K562 (cell line): ENCODE measurements at regions not wholly inside any gene's neighbourhood (a gene's known extent, or its start where the extent isn't known, plus 50 kb on each side); places are given as distances from the start of the nearest gene placed in this dataset.

Source experiments
- ATAC-seq: fragments of 200-7000 bp; cut with Tn5 transposase; 3 replicates; pipeline ENCODE4 v1.9.1; 2020; ENCODE audit warnings: moderate library complexity
- BruUV-seq: library from RNA; stranded (reverse); fragments of 400-500 nt; replicated peaks from 2 replicates; lab custom pipeline; 2021; lab: Mats Ljungman, UMichigan
- CTCF ChIA-PET: fragments of 300-600 bp; formaldehyde crosslinking; extraction: SDS; loops from one replicate; lab custom pipeline; 2021; ENCODE audit warnings: low intra/inter-chr PET ratio; lab: Yijun Ruan, JAX
- POLR2A ChIA-PET: fragments of 300-600, 350-650 bp; sonication (Branson Sonifier 250); formaldehyde crosslinking; extraction: SDS; loops from one replicate; lab custom pipeline; 2021; ENCODE audit warnings: antibody characterized with exemption, inconsistent platforms; lab: Yijun Ruan, JAX
- DNase-seq, 4 experiments: peaks; one replicate each; pipeline versions ENCODE4 v3.0.0 to v3.0.0-alpha.2; 2011 to 2018; ENCODE audit warnings: low spot score in 3 of 4, mixed read lengths in 3 of 4; ENCODE audit errors: extremely low read depth in 1 of 4
- FAIRE-seq: peaks from 2 replicates; lab custom pipeline; 2011; peaks lifted over from hg19 to GRCh38; lab: Jason Lieb, UNC
- H2AFZ ChIP-seq: 2 replicates; pipeline ENCODE4 v1.6.0; 2011; ENCODE audit warnings: low read depth, low read length, control low read depth, inconsistent platforms
- H3K27ac ChIP-seq: fragments of 200-600 bp; 3 replicates; pipeline ENCODE4 v1.8.0; 2011; ENCODE audit warnings: low read depth, mild to moderate bottlenecking, control low read depth, inconsistent platforms, low read length, moderate library complexity, mixed read lengths; ENCODE audit errors: extremely low read depth
- H3K27me3 ChIP-seq, 2 experiments: fragments of 300-600 bp in 1 of 2; 2 replicates in 1 of 2; 3 replicates in 1 of 2; pipeline versions ENCODE4 v1.6.0 to v1.8.0; 2011; ENCODE audit warnings: inconsistent platforms in 2 of 2, low read length in 2 of 2, mild to moderate bottlenecking in 1 of 2, mixed read lengths in 1 of 2, moderate library complexity in 1 of 2; ENCODE audit not compliant: control insufficient read depth in 2 of 2, insufficient read depth in 2 of 2
- H3K36me3 ChIP-seq: fragments of 300-600 bp; 3 replicates; pipeline ENCODE4 v1.8.0; 2011; ENCODE audit warnings: mild to moderate bottlenecking, low read length, inconsistent platforms; ENCODE audit not compliant: control insufficient read depth, insufficient read depth
- H3K4me1 ChIP-seq, 2 experiments: fragments of 200-600 bp in 1 of 2; replicated peaks in 1 of 2; 2 replicates in 1 of 2; 3 replicates in 1 of 2; pipeline versions ENCODE4 v1.5.1 to v1.8.0; 2011; ENCODE audit warnings: inconsistent platforms in 2 of 2, low read length in 2 of 2, mild to moderate bottlenecking in 1 of 2, mixed read lengths in 1 of 2, moderate library complexity in 1 of 2; ENCODE audit not compliant: control insufficient read depth in 2 of 2, insufficient read depth in 2 of 2
- H3K4me2 ChIP-seq: 2 replicates; pipeline ENCODE4 v1.6.1; 2011; ENCODE audit warnings: low read length, control low read depth, inconsistent platforms, mixed read lengths; ENCODE audit not compliant: insufficient read depth
- H3K4me3 ChIP-seq: fragments of 200-600 bp; sonication (generic), shearing (Covaris generic); 2 replicates; pipeline ENCODE4 v1.5.1; 2016; ENCODE audit warnings: control low read depth, inconsistent platforms
- H3K79me2 ChIP-seq: fragments of 200-600 bp; 3 replicates; pipeline ENCODE4 v1.8.0; 2011; ENCODE audit warnings: low read length, inconsistent platforms; ENCODE audit not compliant: control insufficient read depth, insufficient read depth
- H3K9ac ChIP-seq, 2 experiments: 2 replicates each; pipeline versions ENCODE4 v1.6.0 to v1.6.1; 2011; ENCODE audit warnings: low read depth in 2 of 2, low read length in 2 of 2, control low read depth in 1 of 2, inconsistent platforms in 1 of 2, mild to moderate bottlenecking in 1 of 2, mixed read lengths in 1 of 2; ENCODE audit not compliant: insufficient read depth in 1 of 2
- H3K9me1 ChIP-seq: one replicate; pipeline ENCODE4 v1.6.0; 2011; ENCODE audit warnings: inconsistent platforms, mild to moderate bottlenecking, low read length, moderate library complexity; ENCODE audit not compliant: control insufficient read depth, insufficient read depth
- H3K9me3 ChIP-seq: replicated peaks from 2 replicates; pipeline ENCODE4 v1.5.1; 2011; ENCODE audit warnings: low read depth, low read length, inconsistent platforms; ENCODE audit not compliant: control insufficient read depth, insufficient read depth
- H4K20me1 ChIP-seq: replicated peaks from 2 replicates; pipeline ENCODE4 v1.6.1; 2011; ENCODE audit warnings: low read length, inconsistent platforms, mixed read lengths; ENCODE audit not compliant: control insufficient read depth, insufficient read depth
- CCNT2 ChIP-seq: IDR thresholded peaks from 2 replicates; pipeline ENCODE4 v1.6.1; 2011; ENCODE audit warnings: borderline replicate concordance, low read depth, mild to moderate bottlenecking, moderate library complexity, mixed read lengths, low read length; ENCODE audit not compliant: insufficient read length; ENCODE audit errors: extremely low read depth
- NCOA2 ChIP-seq, 2 experiments: fragments of 450-650 bp; IDR thresholded peaks; 2 replicates each; pipeline ENCODE4 v1.6.1; 2018; ENCODE audit warnings: mild to moderate bottlenecking in 2 of 2, moderate library complexity in 1 of 2; ENCODE audit not compliant: partially characterized antibody in 2 of 2
- POLR2A ChIP-seq: fragments of 450-650 bp; conservative IDR thresholded peaks from 2 replicates; pipeline ENCODE4 v1.6.1; 2016
- POLR3A ChIP-seq: IDR thresholded peaks from 2 replicates; pipeline ENCODE4 v1.6.1; 2011; ENCODE audit warnings: borderline replicate concordance, mild to moderate bottlenecking, moderate library complexity; ENCODE audit not compliant: insufficient read length, insufficient read depth; ENCODE audit errors: extremely low read depth
- SIRT6 ChIP-seq: IDR thresholded peaks from one replicate; pipeline ENCODE4 v1.6.1; 2012; ENCODE audit warnings: low read depth, mild to moderate bottlenecking, control low read depth, inconsistent platforms, low read length, moderate library complexity
- ZNF140 ChIP-seq: fragments of 250-450 bp; sonication (Bioruptor Pico); IDR thresholded peaks from 2 replicates; pipeline ENCODE4 v1.8.0; 2021; ENCODE audit warnings: moderate library complexity, mild to moderate bottlenecking, inconsistent platforms
- WGBS: fragments of 100-300 bp; shearing (Covaris generic); methylation state at CpG from one replicate; pipeline ENCODE4 v1.1.6; 2016; ENCODE audit warnings: low coverage, mixed read lengths; ENCODE audit not compliant: insufficient coverage; ENCODE audit errors: missing lambda C conversion rate; 5-methylcytosine and 5-hydroxymethylcytosine counted together
- in situ Hi-C: fragments of 300-500 bp; cut with MboI; formaldehyde crosslinking; loops from 4 replicates; pipeline ENCODE4 v1.15.0; 2018; ENCODE audit warnings: inconsistent platforms, mixed read lengths
- intact Hi-C: fragments of 100-400 bp; cut with micrococcal nuclease; formaldehyde crosslinking; loops from 2 replicates; pipeline ENCODE4 v1.14.2; 2022

GRCh38 chr1:90335558-90335957, 340.6 kb downstream of the ZNF326 start (continued):
- no peak for TF ChIP-seq SIRT6

DNA sequence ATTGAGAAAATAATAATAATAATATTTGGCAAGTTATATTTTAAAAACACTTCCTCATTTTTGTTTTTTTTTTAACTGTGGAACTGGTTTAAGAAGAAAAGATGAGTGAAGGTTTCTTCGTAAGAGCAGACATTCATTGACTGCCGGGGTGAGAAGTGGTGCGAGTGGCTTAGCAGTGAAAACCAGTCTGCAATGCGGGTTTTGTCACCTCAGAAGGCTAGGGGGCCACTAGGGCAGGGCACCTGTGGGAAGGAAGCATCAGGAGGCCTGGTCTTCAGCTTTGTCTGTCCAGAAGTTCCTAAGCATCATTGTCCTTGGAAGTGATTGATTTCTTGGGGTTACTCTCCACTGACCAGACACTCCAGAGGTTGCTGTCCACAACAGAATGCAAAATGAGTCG, 339.2 kb downstream of the ZNF326 start:
- 2% methylated on average over 5 of the region's 5 CpGs for WGBS
- Histone ChIP-seq H3K27me3 (no peaks in the 10 kb centered on the region), H3K9me1 (no peaks in the 10 kb centered on the region), H3K4me2 (no peak overlapping the region), H3K79me2 (no peaks in the 10 kb centered on the region), H3K4me3 (no peak overlapping the region), H3K9ac (no peak overlapping the region), H2AFZ (no peak overlapping the region), H4K20me1 (no peaks in the 10 kb centered on the region), H3K36me3 (no peaks in the 10 kb centered on the region), H3K4me1 (no peaks in the 10 kb centered on the region), H3K9me3 (no peaks in the 10 kb centered on the region), H3K27ac (no peak overlapping the region)
- FAIRE-seq (no peak), ATAC-seq (no peak), DNase-seq (no peak)
- ChIA-PET POLR2A (no interaction called here), CTCF (no interaction called here)
- BruUV-seq = no TSS peak
- intact Hi-C loops = no loop called here
- TF ChIP-seq POLR2A (no peak), ZNF140 (CRISPR knock-in tag) (no peak), CCNT2 (no peak), POLR3A (no peak), NCOA2 (IDR thresholded peaks at IDR 0.05; ENCODE audit: partially characterized antibody in 2 of 2) (no peak)
- in situ Hi-C loops = no loop called here
